GF-D8 (cell line): ENCODE measurements at regions not wholly inside any gene's neighbourhood (a gene's known extent, or its start where the extent isn't known, plus 50 kb on each side); places are given as distances from the start of the nearest gene placed in this dataset.

Experiments
- DNase-seq: peaks from one replicate; lab custom pipeline; 2025; lab: John Stamatoyannopoulos, UW

- no peak for DNase-seq
Measured at GRCh38 chr3:69535613-69536012, 149.7 kb upstream of the FRMD4B start.

DNA sequence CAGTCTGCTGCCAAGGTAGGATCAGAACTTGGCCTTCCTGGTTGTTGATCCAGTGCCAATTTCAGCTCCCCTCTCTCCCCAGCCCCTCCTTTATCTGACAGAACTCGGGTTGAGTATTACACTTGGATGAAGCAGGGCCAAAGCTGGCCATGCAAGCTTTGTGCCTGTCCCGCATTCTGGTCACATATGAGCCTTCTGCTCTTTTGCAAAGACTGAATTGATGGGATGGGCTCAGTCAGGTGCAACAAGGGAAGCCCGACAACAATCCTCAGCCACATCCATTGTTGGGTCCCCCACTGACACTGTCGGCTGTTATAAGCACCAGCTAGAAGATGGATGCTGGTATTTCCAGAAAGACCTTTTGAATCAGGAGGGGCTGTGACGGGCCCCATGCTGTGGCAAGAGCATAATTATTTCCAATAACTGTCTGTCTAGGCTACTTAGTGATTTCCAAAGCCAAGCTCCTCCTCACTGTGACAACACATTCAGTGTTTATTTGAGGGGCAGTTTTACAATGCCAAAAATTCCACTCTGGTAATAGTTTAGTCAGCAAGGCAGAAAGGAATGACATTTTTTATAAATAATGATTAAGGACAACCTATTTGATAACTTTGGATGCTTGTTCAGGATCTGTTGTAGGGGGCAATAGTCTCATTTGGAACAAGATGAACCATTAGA is 146.8 kb upstream of the FRMD4B start:
- no peak for DNase-seq

- DNase-seq: no peak
Measured at GRCh38 chr3:69531576-69532546, 146.0 kb upstream of the FRMD4B start.

DNA sequence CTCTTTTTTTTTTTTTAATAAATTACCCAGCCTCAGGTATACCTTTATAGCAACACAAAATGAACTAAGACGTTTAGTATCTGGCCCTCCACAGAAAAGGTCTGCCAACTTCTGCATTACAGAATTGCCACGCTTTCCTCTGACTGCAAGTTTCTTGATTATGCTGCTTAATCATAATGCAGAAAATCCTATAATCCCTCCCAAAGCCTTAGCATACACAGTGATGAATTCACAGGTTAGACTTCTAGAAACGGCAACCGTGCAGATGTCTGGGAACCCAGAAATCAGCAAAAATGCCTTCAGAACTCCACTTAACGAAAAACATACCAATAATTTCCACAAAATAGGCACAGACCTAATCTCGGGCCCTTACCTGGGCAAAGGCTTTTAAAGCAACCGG is 144.7 kb upstream of the FRMD4B start:
- no peak for DNase-seq

DNA sequence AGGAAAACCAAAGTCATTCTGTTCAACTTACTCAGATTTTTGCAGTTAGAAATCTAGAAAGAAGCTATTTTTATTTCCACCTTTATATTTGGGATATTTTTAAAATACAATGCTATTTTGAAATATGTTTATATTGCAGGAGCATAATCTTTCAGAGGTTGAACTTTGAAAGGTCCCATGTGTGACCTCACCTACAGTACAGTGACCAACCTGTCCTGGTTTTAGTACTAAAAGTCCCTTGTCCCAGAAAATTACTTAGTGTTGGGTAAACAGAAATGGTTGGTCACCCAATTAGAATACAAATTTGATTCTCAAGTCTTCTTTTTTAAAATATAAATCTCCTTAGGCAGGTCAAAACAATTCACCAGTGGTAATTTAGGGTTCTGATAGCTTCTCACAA is 141.6 kb upstream of the FRMD4B start:
- no peak for DNase-seq

GRCh38 chr3:69524816-69525215 is 138.9 kb upstream of the FRMD4B start:
- DNase-seq: no peak

- DNase-seq: no peak
Measured at GRCh38 chr3:69521286-69521685, 135.4 kb upstream of the FRMD4B start.

GRCh38 chr3:69511361-69511760 is 125.5 kb upstream of the FRMD4B start:
- no peak for DNase-seq

- DNase-seq: no peak
Measured at GRCh38 chr3:69510481-69511030, 124.7 kb upstream of the FRMD4B start.

- no peak for DNase-seq
Measured at GRCh38 chr3:69509288-69509687, 123.4 kb upstream of the FRMD4B start.

GRCh38 chr3:69505770-69506407 is 120.0 kb upstream of the FRMD4B start:
- DNase-seq: no peak

DNA sequence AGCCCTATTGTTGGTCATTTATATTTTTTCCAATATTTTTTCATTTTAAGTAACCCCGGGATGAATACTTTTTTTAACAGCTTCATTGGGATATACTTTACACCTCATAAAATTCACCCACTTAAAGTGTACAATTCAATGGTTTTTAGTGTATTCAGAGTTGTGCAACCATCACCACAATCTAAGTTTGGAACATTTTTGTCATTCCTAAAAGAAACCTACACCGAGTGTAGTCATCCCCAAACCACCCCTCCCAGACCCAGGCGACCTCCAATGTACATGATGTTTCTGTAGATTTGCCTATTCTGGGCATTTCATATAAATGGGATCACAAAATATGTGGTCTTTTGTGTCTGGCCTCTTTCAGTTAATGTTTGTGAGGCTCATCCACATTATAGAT is 118.3 kb upstream of the FRMD4B start:
- DNase-seq: no peak

DNA sequence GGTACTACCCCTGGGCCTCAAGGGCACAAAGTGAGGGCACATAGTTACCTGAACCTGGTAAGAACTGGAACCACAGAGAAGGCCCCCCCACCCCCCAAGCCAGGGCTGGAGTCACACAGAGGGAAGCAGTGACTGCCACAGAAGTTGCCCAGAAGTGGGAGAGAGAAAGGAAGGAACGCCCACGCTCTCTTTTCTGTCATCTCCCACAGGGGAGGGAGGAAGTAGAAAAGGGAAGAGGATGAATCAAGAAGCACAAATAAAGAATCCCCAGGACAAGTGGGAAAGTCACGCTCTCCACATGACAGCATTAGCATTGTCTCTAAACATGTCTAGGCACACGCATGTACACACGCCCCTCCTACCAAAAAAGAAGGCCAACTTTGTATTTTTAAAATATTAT is 114.7 kb upstream of the FRMD4B start:
- DNase-seq: no peak

GRCh38 chr3:69499899-69500421 is 114.1 kb upstream of the FRMD4B start:
- DNase-seq: no peak

DNA sequence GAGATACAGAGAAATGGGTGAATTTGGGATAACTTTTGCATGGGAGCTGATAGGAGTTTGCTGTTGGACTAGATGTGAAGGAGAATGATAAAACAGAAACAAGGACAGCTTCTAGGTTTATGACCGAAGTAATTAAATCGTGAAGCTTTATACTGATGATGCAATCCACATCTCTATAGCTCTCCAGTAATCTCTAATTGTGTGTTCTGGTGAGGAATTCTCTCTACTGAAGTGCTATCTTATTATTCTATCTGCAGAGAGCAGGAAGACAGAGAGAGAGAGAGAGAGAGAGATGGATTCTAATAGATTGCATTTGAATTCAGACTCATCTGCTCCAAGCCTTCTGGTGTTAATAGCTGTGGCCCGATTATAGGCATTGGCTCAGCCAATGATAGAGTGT is 113.5 kb upstream of the FRMD4B start:
- no peak for DNase-seq

DNA sequence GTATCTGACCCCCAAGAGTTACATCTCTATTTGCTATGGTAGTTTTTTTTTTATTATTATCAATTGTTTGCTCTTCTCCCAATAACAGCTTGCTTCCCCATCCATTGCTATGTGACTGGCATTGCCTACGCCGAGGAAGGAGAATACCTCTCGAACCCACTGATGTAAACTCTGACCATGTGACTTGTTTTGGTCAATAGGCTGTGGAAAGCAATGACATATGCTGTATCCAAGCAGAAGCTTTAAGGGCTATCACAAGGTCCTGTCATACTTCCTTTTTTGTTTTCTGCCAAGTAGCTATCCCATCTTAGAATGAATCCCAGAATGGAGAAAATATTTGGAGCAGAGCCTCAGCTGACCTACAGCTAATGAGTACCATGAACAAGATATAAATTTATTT is 111.0 kb upstream of the FRMD4B start:
- no peak for DNase-seq

DNA sequence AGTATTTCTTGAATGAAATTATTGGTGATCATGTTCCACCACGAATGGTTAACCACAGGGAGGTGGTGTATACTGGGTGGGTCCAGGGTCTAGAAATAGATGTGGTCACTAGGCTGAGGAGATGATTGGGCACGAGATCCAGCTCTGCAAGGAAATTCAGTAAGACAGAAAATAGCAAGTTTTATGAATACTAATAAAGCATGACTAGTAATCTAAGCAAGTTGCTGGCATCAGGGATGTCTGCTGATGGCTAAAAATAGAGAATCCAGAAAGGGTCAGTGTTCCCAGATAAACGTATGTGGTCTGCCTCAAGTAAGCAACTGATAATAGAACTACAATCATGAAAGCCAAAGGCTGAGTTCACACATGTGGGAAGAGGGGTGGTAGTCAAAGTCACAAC is 108.3 kb upstream of the FRMD4B start:
- DNase-seq: no peak

- no peak for DNase-seq
Measured at GRCh38 chr3:69493157-69493556, 107.3 kb upstream of the FRMD4B start.

GRCh38 chr3:69491975-69492374 is 106.1 kb upstream of the FRMD4B start:
- DNase-seq: no peak

DNA sequence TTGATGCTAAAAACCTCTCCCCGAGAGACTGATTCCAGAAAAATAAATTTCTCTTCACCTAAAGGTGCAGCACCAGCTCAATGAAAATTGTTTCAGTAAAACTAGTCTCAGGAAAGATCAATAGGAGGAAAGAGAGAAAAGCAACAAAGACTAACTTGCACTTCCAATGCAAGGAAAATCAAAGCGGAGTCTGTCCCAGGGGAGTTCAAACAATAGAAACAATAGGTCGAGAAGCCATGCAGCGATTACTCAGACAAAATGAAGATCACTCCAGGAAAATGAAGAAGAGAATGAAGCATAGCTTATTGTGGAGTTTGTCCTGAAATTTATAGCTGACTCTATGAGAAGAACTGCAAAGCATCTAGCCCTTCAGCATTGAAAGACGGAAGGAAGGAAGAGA is 105.1 kb upstream of the FRMD4B start:
- DNase-seq: no peak

DNA sequence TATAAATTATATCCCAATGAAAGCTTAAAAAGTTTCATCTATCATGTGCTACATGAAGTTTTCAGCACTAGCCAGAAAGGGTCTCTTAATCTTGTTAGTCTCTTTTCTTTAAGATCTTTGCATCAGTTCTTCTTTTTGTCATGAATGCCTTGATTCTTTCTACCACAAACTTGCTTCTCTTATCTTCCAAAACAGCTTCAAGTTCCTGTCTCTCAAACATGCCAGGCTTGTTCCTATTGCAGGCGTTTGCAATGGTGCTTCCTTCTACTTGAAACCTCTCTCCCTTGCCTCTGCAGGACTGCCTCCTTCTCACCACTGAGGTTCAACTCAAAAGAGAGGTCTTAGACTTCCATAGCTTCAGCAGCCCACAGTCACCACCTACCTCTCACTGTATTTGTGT is 104.3 kb upstream of the FRMD4B start:
- no peak for DNase-seq

GRCh38 chr3:69488026-69488425 is 102.1 kb upstream of the FRMD4B start:
- DNase-seq: no peak
